MM.1S (cell line): ENCODE measurements at regions not wholly inside any gene's neighbourhood (a gene's known extent, or its start where the extent isn't known, plus 50 kb on each side); places are given as distances from the start of the nearest gene placed in this dataset.

ENCODE experiments used
- DNase-seq: peaks from one replicate; pipeline ENCODE4 v3.0.0-alpha.2; 2015
- H2AFZ ChIP-seq: fragments of 300-600 bp; sonication (generic); 2 replicates; pipeline ENCODE4 v1.6.0; 2016; ENCODE audit warnings: antibody characterized with exemption, low read length
- H3F3A ChIP-seq: fragments of 300-600 bp; sonication (generic); 2 replicates; pipeline ENCODE4 v1.6.1; 2016; ENCODE audit warnings: mild to moderate bottlenecking, antibody characterized with exemption, low read length, moderate library complexity, mixed read lengths; ENCODE audit not compliant: insufficient read depth
- H3K27ac ChIP-seq: fragments of 300-600 bp; sonication (generic); 2 replicates; pipeline ENCODE4 v1.5.1; 2016; ENCODE audit warnings: mild to moderate bottlenecking, low read length
- H3K27me3 ChIP-seq: fragments of 300-600 bp; sonication (generic); replicated peaks from 2 replicates; pipeline ENCODE4 v1.6.0; 2016; ENCODE audit warnings: low read length; ENCODE audit not compliant: insufficient read depth
- H3K36me3 ChIP-seq: fragments of 300-600 bp; sonication (generic); replicated peaks from 2 replicates; pipeline ENCODE4 v1.6.1; 2016; ENCODE audit warnings: mild to moderate bottlenecking, low read length, mixed read lengths; ENCODE audit not compliant: insufficient read depth
- H3K4me1 ChIP-seq: fragments of 300-600 bp; sonication (generic); 2 replicates; pipeline ENCODE4 v1.6.1; 2016; ENCODE audit warnings: low read length, mixed read lengths
- H3K4me2 ChIP-seq: fragments of 300-600 bp; sonication (generic); 2 replicates; pipeline ENCODE4 v1.6.0; 2016; ENCODE audit warnings: low read depth, low read length
- H3K4me3 ChIP-seq: fragments of 300-600 bp; sonication (generic); 2 replicates; pipeline ENCODE4 v1.5.1; 2016; ENCODE audit warnings: low read length, mixed read lengths
- H3K79me2 ChIP-seq: fragments of 300-600 bp; sonication (generic); 2 replicates; pipeline ENCODE4 v1.6.1; 2016; ENCODE audit warnings: mixed run types, low read length, mixed read lengths
- H3K9ac ChIP-seq: fragments of 300-600 bp; sonication (generic); 2 replicates; pipeline ENCODE4 v1.6.1; 2016; ENCODE audit warnings: low read length, mixed read lengths
- H3K9me2 ChIP-seq: fragments of 300-600 bp; sonication (generic); replicated peaks from 2 replicates; pipeline ENCODE4 v1.6.1; 2016; ENCODE audit warnings: mild to moderate bottlenecking, low read length, mixed read lengths; ENCODE audit not compliant: insufficient read depth
- H3K9me3 ChIP-seq: fragments of 300-600 bp; sonication (generic); replicated peaks from 2 replicates; pipeline ENCODE4 v1.6.1; 2016; ENCODE audit warnings: mild to moderate bottlenecking, low read length, mixed read lengths; ENCODE audit not compliant: insufficient read depth
- H4K20me1 ChIP-seq: fragments of 300-600 bp; sonication (generic); 2 replicates; pipeline ENCODE4 v1.6.1; 2016; ENCODE audit warnings: mild to moderate bottlenecking, low read length, moderate library complexity, mixed read lengths; ENCODE audit not compliant: insufficient read depth
- EZH2 ChIP-seq: fragments of 300-600 bp; sonication (generic); optimal IDR thresholded peaks from 2 replicates; pipeline ENCODE3; 2017; ENCODE audit warnings: low read depth, mild to moderate bottlenecking, antibody characterized with exemption, low read length, mixed read lengths
- EZH2phosphoT487 ChIP-seq: fragments of 300-600 bp; sonication (generic); IDR thresholded peaks from 2 replicates; pipeline ENCODE4 v1.6.1; 2018; ENCODE audit warnings: antibody characterized with exemption, low read length
- TF ChIP-seq, protein P1 (sequence below): fragments of 300-600 bp; sonication (generic); IDR thresholded peaks from 2 replicates; pipeline ENCODE4 v1.5.1; 2016; ENCODE audit warnings: antibody characterized with exemption, low read length, mixed read lengths

DNA sequence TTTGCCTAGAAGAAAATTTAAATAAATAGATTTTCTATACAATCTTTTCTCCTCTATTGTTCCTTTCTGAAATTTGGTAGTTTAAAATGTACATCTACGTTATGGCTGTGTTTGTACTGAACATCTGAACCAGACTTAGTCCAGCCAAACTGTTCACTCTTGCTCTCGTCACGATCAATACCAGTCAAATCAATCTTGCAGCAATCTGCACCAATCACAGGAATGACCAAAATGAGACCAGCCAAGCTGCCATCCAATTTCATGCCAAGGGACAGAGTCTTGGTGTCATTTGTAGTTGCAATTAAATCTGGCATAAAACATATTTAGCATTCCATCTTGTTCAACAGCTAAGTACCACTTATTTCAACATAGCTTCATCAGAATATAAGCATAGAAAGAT, 156.6 kb downstream of the IRS2 start:
- Histone ChIP-seq H3K9ac (no peak overlapping the region), H4K20me1 (no peaks in the 10 kb centered on the region), H2AFZ (no peak overlapping the region), H3K79me2 (no peaks in the 10 kb centered on the region), H3F3A (no peaks in the 10 kb centered on the region), H3K4me3 (no peak overlapping the region), H3K36me3 (no peaks in the 10 kb centered on the region), H3K9me2 (no peaks in the 10 kb centered on the region), H3K9me3 (no peaks in the 10 kb centered on the region), H3K27me3 (no peaks in the 10 kb centered on the region), H3K27ac (no peak overlapping the region), H3K4me1 (no peaks in the 10 kb centered on the region), H3K4me2 (no peak overlapping the region)
- DNase-seq = no peak
- TF ChIP-seq, protein P1, sequence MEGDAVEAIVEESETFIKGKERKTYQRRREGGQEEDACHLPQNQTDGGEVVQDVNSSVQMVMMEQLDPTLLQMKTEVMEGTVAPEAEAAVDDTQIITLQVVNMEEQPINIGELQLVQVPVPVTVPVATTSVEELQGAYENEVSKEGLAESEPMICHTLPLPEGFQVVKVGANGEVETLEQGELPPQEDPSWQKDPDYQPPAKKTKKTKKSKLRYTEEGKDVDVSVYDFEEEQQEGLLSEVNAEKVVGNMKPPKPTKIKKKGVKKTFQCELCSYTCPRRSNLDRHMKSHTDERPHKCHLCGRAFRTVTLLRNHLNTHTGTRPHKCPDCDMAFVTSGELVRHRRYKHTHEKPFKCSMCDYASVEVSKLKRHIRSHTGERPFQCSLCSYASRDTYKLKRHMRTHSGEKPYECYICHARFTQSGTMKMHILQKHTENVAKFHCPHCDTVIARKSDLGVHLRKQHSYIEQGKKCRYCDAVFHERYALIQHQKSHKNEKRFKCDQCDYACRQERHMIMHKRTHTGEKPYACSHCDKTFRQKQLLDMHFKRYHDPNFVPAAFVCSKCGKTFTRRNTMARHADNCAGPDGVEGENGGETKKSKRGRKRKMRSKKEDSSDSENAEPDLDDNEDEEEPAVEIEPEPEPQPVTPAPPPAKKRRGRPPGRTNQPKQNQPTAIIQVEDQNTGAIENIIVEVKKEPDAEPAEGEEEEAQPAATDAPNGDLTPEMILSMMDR = no peak
- TF ChIP-seq EZH2phosphoT487 (no peak), EZH2 (no peak)

- Histone ChIP-seq H3K4me3 (no peak overlapping the region), H3K4me2 (no peak overlapping the region), H2AFZ (no peak overlapping the region), H3K27me3 (no peaks in the 10 kb centered on the region), H3K36me3 (no peaks in the 10 kb centered on the region), H4K20me1 (no peaks in the 10 kb centered on the region), H3K9me3 (no peaks in the 10 kb centered on the region), H3K9ac (no peak overlapping the region), H3K4me1 (no peaks in the 10 kb centered on the region), H3F3A (no peaks in the 10 kb centered on the region), H3K79me2 (no peaks in the 10 kb centered on the region), H3K9me2 (no peaks in the 10 kb centered on the region), H3K27ac (no peak overlapping the region)
- DNase-seq = no peak
- TF ChIP-seq, protein P1 = no peak
- TF ChIP-seq EZH2phosphoT487 = no peak
- TF ChIP-seq EZH2 = no peak
Observed at GRCh38 chr13:109628251-109628699, 158.1 kb downstream of the IRS2 start.

GRCh38 chr13:109627649-109628048, 158.7 kb downstream of the IRS2 start:
- H3K27me3 ChIP-seq = no peaks in the 10 kb centered on the region
- H3K9ac ChIP-seq = no peak overlapping the region
- TF ChIP-seq, protein P1 = no peak
- TF ChIP-seq EZH2 = no peak
- no peak for TF ChIP-seq EZH2phosphoT487
- no peak overlapping the region for H2AFZ ChIP-seq
- no peaks in the 10 kb centered on the region for H3K36me3 ChIP-seq
- no peaks in the 10 kb centered on the region for H4K20me1 ChIP-seq
- DNase-seq = no peak
- no peak overlapping the region for H3K27ac ChIP-seq
- no peak overlapping the region for H3K4me3 ChIP-seq
- no peaks in the 10 kb centered on the region for H3F3A ChIP-seq
- H3K4me1 ChIP-seq = no peaks in the 10 kb centered on the region
- no peaks in the 10 kb centered on the region for H3K79me2 ChIP-seq
- H3K4me2 ChIP-seq = no peak overlapping the region
- no peaks in the 10 kb centered on the region for H3K9me3 ChIP-seq
- H3K9me2 ChIP-seq = no peaks in the 10 kb centered on the region
